Activated CD8-positive, alpha-beta memory T cell treated with anti-CD3 and anti-CD28 coated beads, Interleukin-2, amount 10 ng/mL, durations not matched to agents 7 days and 5 days (primary cell): ENCODE measurements at regions not wholly inside any gene's neighbourhood (a gene's known extent, or its start where the extent isn't known, plus 50 kb on each side); places are given as distances from the start of the nearest gene placed in this dataset.

Source experiments
- ATAC-seq: fragments of 150-1000 bp; cut with Tn5 transposase; one replicate; pipeline ENCODE4 v1.10.0; 2021; ENCODE audit warnings: moderate library complexity
- CTCF ChIA-PET: fragments of 350-600 bp; sonication (Branson Sonifier 250); formaldehyde crosslinking; loops from one replicate; lab custom pipeline; 2021; ENCODE audit warnings: antibody characterized with exemption; lab: Charles Lee
- DNase-seq: peaks from one replicate; pipeline ENCODE4 v3.0.0-alpha.2; 2020
- H3K27ac Mint-ChIP-seq: one replicate; pipeline ENCODE4 v1.8.0; 2021; ENCODE audit warnings: mild to moderate bottlenecking, mixed read lengths
- H3K27me3 Mint-ChIP-seq: one replicate; pipeline ENCODE4 v1.8.0; 2021; ENCODE audit warnings: mixed read lengths
- H3K36me3 Mint-ChIP-seq: one replicate; pipeline ENCODE4 v1.8.0; 2021; ENCODE audit warnings: mild to moderate bottlenecking, mixed read lengths
- H3K4me1 Mint-ChIP-seq: one replicate; pipeline ENCODE4 v1.8.0; 2021; ENCODE audit warnings: mixed read lengths
- H3K4me3 Mint-ChIP-seq: one replicate; pipeline ENCODE4 v1.8.0; 2021; ENCODE audit warnings: mild to moderate bottlenecking, moderate library complexity, mixed read lengths
- H3K9me3 Mint-ChIP-seq: one replicate; pipeline ENCODE4 v1.8.0; 2022; ENCODE audit warnings: low read depth, mixed read lengths

- Mint-ChIP-seq H3K4me3 (no peak overlapping the region), H3K9me3 (no peaks in the 10 kb centered on the region), H3K4me1 (no peaks in the 10 kb centered on the region), H3K27ac (no peak overlapping the region), H3K27me3 (peaks cover 5% of the 10 kb centered on the region), H3K36me3 (no peaks in the 10 kb centered on the region)
- ATAC-seq (no peak), DNase-seq (no peak)
- CTCF ChIA-PET = no interaction called here
Measured at GRCh38 chr1:5718831-5719632, 273.2 kb downstream of the NPHP4 start.

- Mint-ChIP-seq H3K4me3 (no peak overlapping the region), H3K36me3 (no peaks in the 10 kb centered on the region), H3K4me1 (no peaks in the 10 kb centered on the region), H3K9me3 (no peaks in the 10 kb centered on the region), H3K27me3 (peaks cover 5% of the 10 kb centered on the region), H3K27ac (no peak overlapping the region)
- no peak for ATAC-seq
- CTCF ChIA-PET = no interaction called here
- DNase-seq = no peak
Measured at GRCh38 chr1:5717031-5717682, 275.1 kb downstream of the NPHP4 start.

- ATAC-seq = no peak
- H3K36me3 Mint-ChIP-seq = no peaks in the 10 kb centered on the region
- CTCF ChIA-PET = no interaction called here
Measured at GRCh38 chr1:5716126-5716525, 276.1 kb downstream of the NPHP4 start.

DNA sequence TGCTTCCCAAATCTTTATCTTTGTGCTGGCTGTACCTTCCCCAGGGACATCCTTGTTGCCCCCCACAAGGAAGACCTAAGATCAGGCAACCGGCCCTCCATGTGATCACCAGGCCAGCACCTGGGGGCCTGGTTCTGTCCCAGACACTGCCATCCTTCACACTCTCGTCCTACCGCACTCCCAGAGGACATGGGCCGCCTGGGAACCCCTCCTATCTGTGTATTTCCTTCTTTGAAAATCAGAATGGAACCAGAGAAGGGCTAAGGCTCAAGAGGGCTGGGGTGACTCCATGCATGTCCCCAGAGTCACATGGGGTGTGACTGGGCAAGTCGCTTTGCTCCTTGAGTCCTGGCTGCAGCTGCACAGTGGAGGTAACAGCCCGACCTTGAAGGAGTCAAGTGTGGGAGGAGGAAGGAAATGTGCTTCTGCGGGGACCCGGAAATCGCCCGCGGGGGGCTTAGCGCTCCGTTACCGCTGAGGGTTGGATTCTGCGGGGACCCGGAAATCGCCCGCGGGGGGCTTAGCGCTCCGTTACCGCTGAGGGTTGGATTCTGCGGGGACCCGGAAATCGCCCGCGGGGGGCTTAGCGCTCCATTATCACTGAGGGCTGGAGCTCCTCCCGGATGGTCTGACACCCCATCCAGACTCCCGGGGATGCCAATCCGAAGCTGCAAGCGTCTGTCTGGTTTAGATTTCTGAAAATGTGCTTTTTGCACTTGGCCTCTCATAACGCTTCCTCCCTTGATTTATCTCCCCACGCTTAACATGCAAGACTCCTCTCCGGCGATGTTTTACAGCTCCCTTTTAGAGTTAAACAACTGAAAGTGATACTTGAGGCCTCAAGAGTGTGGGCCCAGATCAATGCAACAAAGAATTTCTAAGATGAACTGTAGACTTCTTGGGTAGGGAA is 278.9 kb downstream of the NPHP4 start:
- H3K4me3 Mint-ChIP-seq = no peak overlapping the region
- H3K27ac Mint-ChIP-seq = no peak overlapping the region

More at GRCh38 chr1:5716126-5716525, 276.1 kb downstream of the NPHP4 start:
- H3K27me3 Mint-ChIP-seq = peaks cover 5% of the 10 kb centered on the region
- DNase-seq = no peak
- no peaks in the 10 kb centered on the region for H3K9me3 Mint-ChIP-seq
- H3K27ac Mint-ChIP-seq = no peak overlapping the region
- no peak overlapping the region for H3K4me3 Mint-ChIP-seq
- no peaks in the 10 kb centered on the region for H3K4me1 Mint-ChIP-seq

GRCh38 chr1:5711956-5712645 is 280.1 kb downstream of the NPHP4 start:
- DNase-seq (no peak), ATAC-seq (no peak)
- H3K9me3 Mint-ChIP-seq = no peaks in the 10 kb centered on the region
- H3K27me3 Mint-ChIP-seq = peaks cover 2% of the 10 kb centered on the region
- no peaks in the 10 kb centered on the region for H3K4me1 Mint-ChIP-seq
- no peaks in the 10 kb centered on the region for H3K36me3 Mint-ChIP-seq
- CTCF ChIA-PET = no interaction called here
- H3K4me3 Mint-ChIP-seq = no peak overlapping the region
- no peak overlapping the region for H3K27ac Mint-ChIP-seq

More for the DNA sequence above, 278.9 kb downstream of the NPHP4 start:
- Mint-ChIP-seq H3K27me3 (peaks cover 5% of the 10 kb centered on the region), H3K9me3 (no peaks in the 10 kb centered on the region), H3K36me3 (no peaks in the 10 kb centered on the region), H3K4me1 (no peaks in the 10 kb centered on the region)
- ATAC-seq = no peak
- CTCF ChIA-PET = no interaction called here
- no peak for DNase-seq

DNA sequence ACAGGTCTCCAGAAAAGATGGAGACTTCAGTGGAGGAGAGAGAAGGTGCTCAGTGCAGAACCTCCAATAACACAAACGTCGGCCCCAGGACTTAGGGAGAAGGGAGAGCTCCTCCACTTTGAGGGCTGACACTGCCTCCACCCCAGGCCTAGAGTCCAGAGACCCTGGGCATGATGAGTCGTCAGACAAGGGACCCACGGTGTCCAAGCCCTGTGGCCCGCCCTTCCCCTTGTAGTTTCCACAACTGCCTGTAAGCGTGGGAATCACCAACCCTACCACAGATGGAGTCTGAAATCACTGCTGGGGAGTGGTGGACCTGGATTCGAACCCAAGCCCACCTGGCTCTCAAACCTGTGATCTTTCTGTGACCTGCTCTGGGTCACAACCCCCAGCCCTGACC is 281.1 kb downstream of the NPHP4 start:
- Mint-ChIP-seq H3K4me1 (no peaks in the 10 kb centered on the region), H3K27me3 (no peaks in the 10 kb centered on the region), H3K27ac (no peak overlapping the region), H3K4me3 (no peak overlapping the region), H3K36me3 (no peaks in the 10 kb centered on the region), H3K9me3 (no peaks in the 10 kb centered on the region)
- DNase-seq (no peak), ATAC-seq (no peak)
- CTCF ChIA-PET = no interaction called here

DNA sequence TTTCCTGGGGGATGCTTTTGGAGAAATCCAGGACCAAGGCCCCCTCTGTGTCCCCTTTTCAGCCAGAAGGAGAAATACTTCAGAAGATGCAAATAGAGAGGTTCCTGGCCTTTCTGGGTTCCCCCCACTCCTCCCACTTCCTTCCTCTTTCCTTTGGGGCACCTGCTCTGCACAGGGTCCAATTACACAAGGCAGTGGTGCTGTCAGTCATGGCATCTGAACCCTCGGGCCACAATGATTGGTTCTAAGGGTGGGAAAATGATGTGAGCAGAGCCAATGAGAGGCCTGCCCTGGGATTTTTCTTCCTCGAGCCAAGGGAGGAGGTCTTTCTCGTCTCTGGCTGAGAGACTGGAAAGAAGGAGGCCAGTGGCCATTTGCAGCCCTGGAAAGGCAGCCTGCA is 282.2 kb downstream of the NPHP4 start:
- H3K9me3 Mint-ChIP-seq = no peaks in the 10 kb centered on the region
- no peak overlapping the region for H3K27ac Mint-ChIP-seq
- H3K4me1 Mint-ChIP-seq = no peaks in the 10 kb centered on the region
- CTCF ChIA-PET = no interaction called here
- no peak overlapping the region for H3K4me3 Mint-ChIP-seq
- no peaks in the 10 kb centered on the region for H3K36me3 Mint-ChIP-seq
- ATAC-seq (no peak), DNase-seq (no peak)
- no peaks in the 10 kb centered on the region for H3K27me3 Mint-ChIP-seq

GRCh38 chr1:5709461-5709975 is 282.7 kb downstream of the NPHP4 start:
- ATAC-seq (no peak), DNase-seq (no peak)
- CTCF ChIA-PET = no interaction called here
- Mint-ChIP-seq H3K4me3 (no peak overlapping the region), H3K4me1 (no peaks in the 10 kb centered on the region), H3K9me3 (no peaks in the 10 kb centered on the region), H3K36me3 (no peaks in the 10 kb centered on the region), H3K27ac (no peak overlapping the region), H3K27me3 (no peaks in the 10 kb centered on the region)

DNA sequence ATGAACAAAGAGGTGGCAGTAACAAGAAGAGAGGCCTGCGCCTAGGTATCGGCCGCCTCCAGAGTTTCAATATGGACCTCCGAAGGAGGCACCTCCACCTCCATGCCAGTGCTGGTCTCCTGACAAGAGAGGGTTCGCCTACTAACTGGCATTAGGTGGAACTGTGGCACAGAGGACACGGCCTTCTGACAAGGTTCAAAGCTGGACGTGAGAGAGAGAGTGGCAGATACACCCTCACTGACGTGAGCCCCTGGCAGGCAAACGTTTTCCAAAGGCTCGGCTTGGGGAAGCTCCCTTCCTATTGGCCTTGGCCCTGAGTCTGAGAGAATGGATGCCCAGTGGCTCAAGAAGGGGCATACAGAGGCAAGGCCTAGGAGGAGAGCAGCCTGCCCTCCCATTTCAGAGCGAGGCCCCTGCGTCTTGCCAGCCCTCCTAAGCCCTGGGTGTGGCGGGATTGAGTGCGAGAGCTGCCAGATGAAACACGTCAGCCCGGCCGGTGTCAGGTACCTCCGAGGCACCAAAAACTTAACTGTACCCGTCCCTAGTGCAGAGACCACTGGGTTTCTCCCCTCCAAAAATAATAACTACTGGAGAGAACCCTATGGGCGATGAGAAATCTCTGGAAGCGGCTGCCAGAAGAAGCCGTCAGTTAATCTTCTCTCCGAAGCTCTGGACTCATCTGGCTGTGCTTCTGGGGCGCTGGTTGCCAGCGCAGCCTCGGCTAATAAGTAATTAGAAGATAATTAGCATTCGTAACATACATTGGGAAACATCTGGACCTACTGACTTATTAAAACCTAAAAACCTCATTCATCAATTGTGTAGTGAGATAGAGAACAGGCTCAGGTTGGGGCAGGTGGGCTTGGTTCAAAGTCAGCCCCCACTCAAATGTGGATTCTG is 283.6 kb downstream of the NPHP4 start:
- no peak overlapping the region for H3K27ac Mint-ChIP-seq
- no peaks in the 10 kb centered on the region for H3K4me1 Mint-ChIP-seq
- no peak for DNase-seq
- ATAC-seq = no peak
- no peaks in the 10 kb centered on the region for H3K27me3 Mint-ChIP-seq
- H3K36me3 Mint-ChIP-seq = no peaks in the 10 kb centered on the region
- CTCF ChIA-PET = no interaction called here
- no peaks in the 10 kb centered on the region for H3K9me3 Mint-ChIP-seq
- H3K4me3 Mint-ChIP-seq = no peak overlapping the region

DNA sequence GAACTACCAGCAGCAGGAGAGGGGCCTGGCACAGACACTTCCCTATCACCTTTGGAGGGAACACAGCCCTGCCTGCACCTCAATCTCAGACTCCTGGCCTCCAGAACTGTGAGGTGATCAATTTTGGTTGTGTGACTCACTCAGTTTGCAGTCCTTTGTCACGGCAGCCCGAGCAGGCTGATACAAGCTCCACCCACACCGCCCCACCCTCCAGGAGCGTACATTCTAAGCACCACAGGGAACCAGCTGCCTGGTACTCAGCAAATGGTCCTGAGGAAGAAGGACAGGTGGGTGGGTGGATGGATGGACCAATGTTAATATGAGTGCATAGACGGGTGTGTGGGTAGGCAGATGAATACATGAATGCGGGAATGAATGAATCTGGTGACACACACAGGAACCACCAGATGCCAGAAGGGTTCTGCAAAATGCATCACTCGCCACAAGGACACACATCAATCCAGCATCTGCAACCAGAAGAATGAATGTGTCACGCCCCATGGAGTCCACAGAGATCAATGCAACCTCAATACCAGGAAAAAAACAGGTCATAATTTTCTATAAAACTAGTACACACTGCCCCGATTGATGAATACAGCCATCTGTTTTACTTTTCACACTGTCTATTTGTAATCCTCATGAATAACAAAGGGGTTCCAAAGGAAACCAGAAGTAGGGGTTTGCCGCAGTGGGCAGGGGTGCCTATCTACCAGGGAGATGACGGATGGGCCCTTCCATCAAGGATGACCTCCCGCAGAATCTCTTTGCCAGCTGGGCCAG is 284.5 kb downstream of the NPHP4 start:
- CTCF ChIA-PET = no interaction called here
- no peak overlapping the region for H3K4me3 Mint-ChIP-seq
- no peaks in the 10 kb centered on the region for H3K9me3 Mint-ChIP-seq
- H3K36me3 Mint-ChIP-seq = no peaks in the 10 kb centered on the region
- no peak overlapping the region for H3K27ac Mint-ChIP-seq
- DNase-seq = no peak
- no peaks in the 10 kb centered on the region for H3K4me1 Mint-ChIP-seq
- no peaks in the 10 kb centered on the region for H3K27me3 Mint-ChIP-seq
- no peak for ATAC-seq

- ATAC-seq (no peak), DNase-seq (no peak)
- CTCF ChIA-PET = no interaction called here
- H3K27ac Mint-ChIP-seq = no peak overlapping the region
- no peak overlapping the region for H3K4me3 Mint-ChIP-seq
- H3K9me3 Mint-ChIP-seq = no peaks in the 10 kb centered on the region
- H3K27me3 Mint-ChIP-seq = no peaks in the 10 kb centered on the region
- no peaks in the 10 kb centered on the region for H3K4me1 Mint-ChIP-seq
- H3K36me3 Mint-ChIP-seq = no peaks in the 10 kb centered on the region
Measured at GRCh38 chr1:5706239-5706638, 286.0 kb downstream of the NPHP4 start.

- CTCF ChIA-PET = no interaction called here
- H3K9me3 Mint-ChIP-seq = no peaks in the 10 kb centered on the region
- no peaks in the 10 kb centered on the region for H3K36me3 Mint-ChIP-seq
- H3K4me1 Mint-ChIP-seq = no peaks in the 10 kb centered on the region
- no peak for DNase-seq
- H3K4me3 Mint-ChIP-seq = no peak overlapping the region
- no peak for ATAC-seq
- H3K27ac Mint-ChIP-seq = no peak overlapping the region
- H3K27me3 Mint-ChIP-seq = no peaks in the 10 kb centered on the region
Measured at GRCh38 chr1:5705751-5706150, 286.5 kb downstream of the NPHP4 start.
